HepG2 (cell line): ENCODE measurements at regions not wholly inside any gene's neighbourhood (a gene's known extent, or its start where the extent isn't known, plus 50 kb on each side); places are given as distances from the start of the nearest gene placed in this dataset.
A peak's percentile ranks its signal among the peaks of the same experiment; 100 is the strongest.

Experiments used
- ARHGAP35 ChIP-seq: sonication (generic); formaldehyde crosslinking; IDR thresholded peaks from 2 replicates; pipeline ENCODE4 v1.9.0; 2022; ENCODE audit warnings: mild to moderate bottlenecking, inconsistent platforms, moderate library complexity, missing genetic modification reagents, borderline replicate concordance
- ARNT ChIP-seq: fragments of 450-650 bp; IDR thresholded peaks from 2 replicates; pipeline ENCODE4 v1.6.1; 2017
- CBFB ChIP-seq: sonication (generic); formaldehyde crosslinking; IDR thresholded peaks from 2 replicates; pipeline ENCODE4 v1.4.0; 2020; ENCODE audit warnings: missing genetic modification reagents
- JUNB ChIP-seq: sonication (generic); formaldehyde crosslinking; IDR thresholded peaks from 2 replicates; pipeline ENCODE4 v1.8.0; 2022; ENCODE audit warnings: missing genetic modification reagents, mild to moderate bottlenecking, borderline replicate concordance
- KMT2A ChIP-seq: sonication (generic); formaldehyde crosslinking; IDR thresholded peaks from 2 replicates; pipeline ENCODE4 v1.4.0; 2020; ENCODE audit warnings: missing genetic modification reagents
- MXD4 ChIP-seq: IDR thresholded peaks from 2 replicates; pipeline ENCODE4 v1.6.1; 2016; ENCODE audit warnings: mild to moderate bottlenecking, missing biosample characterization, missing genetic modification reagents
- NR2F6 ChIP-seq, 2 experiments: IDR thresholded peaks; 2 replicates each; pipeline ENCODE4 v1.6.1; 2016; ENCODE audit warnings: antibody characterized with exemption in 1 of 2, mild to moderate bottlenecking in 1 of 2
- RFX5 ChIP-seq: IDR thresholded peaks from 2 replicates; pipeline ENCODE4 v1.6.1; 2011; ENCODE audit warnings: low read depth, low read length, improper control_type of control experiment
- ZFP1 ChIP-seq: IDR thresholded peaks from 2 replicates; pipeline ENCODE4 v1.6.1; 2016
- ZNF12 ChIP-seq: sonication (generic); formaldehyde crosslinking; IDR thresholded peaks from 2 replicates; pipeline ENCODE4 v1.5.0; 2020; ENCODE audit warnings: missing genetic modification reagents
- ZNF138 ChIP-seq: sonication (generic); formaldehyde crosslinking; IDR thresholded peaks from 2 replicates; pipeline ENCODE4 v1.5.0; 2020; ENCODE audit warnings: mild to moderate bottlenecking, low read depth, missing genetic modification reagents
- ZNF280D ChIP-seq: sonication (generic); formaldehyde crosslinking; IDR thresholded peaks from 2 replicates; pipeline ENCODE4 v1.5.1; 2020; ENCODE audit warnings: mild to moderate bottlenecking, missing genetic modification reagents
- ZNF407 ChIP-seq: sonication (generic); formaldehyde crosslinking; IDR thresholded peaks from one replicate; pipeline ENCODE4 v1.5.1; 2020; ENCODE audit warnings: mild to moderate bottlenecking, missing genetic modification reagents; ENCODE audit errors: not compliant biosample characterization
- ZNF674 ChIP-seq: sonication (generic); formaldehyde crosslinking; IDR thresholded peaks from 2 replicates; pipeline ENCODE4 v1.5.0; 2020; ENCODE audit warnings: low read depth, mild to moderate bottlenecking, missing genetic modification reagents
- ZNF839 ChIP-seq: sonication (generic); formaldehyde crosslinking; IDR thresholded peaks from 2 replicates; pipeline ENCODE4 v1.4.0; 2020; ENCODE audit warnings: missing genetic modification reagents, mild to moderate bottlenecking, borderline replicate concordance
- TF ChIP-seq, protein P1 (sequence below): sonication (generic); formaldehyde crosslinking; IDR thresholded peaks from 2 replicates; pipeline ENCODE4 v1.5.1; 2020; ENCODE audit warnings: missing genetic modification reagents, mild to moderate bottlenecking, borderline replicate concordance

DNA sequence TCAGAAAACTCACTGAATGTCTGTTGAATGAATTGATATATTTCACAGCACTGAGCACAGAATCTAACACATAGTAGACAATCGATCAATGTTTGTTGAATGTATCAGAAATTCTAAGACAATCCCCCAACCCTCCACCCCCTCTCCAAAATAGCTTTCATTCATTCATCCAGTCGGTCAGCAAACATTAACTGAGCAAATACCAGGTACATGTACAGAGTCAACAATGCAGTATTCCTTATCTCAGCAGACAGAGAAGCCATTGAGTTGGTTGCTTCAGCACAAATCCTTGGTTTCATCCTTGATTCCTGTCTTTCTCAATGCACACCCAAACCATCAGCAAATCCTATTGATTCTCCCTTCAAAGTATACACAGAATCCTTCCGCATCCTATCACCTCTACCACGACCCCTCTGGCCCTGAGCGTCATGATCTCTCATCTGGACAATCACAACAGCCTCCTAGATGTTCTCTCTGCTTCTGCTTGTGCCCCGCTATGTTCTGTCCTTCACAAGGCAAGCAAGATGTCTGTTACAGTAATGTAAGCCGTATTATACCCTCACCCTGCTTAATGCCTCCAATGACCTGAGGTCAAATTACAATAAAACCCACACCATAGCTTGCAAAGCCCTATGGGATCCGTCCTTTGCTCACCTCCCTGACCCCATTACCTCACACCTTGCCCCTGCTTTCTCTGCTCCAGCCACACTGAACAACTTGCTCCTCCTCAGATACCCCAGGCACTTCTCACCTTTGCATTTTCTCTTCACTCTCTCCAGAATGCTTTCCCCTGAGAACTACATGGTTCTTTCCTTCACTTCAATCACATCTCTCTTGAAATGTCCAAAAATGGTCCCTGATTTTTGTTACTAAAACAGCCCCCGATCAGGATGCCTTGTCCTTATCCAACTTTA is 738.1 kb upstream of the TBX3 start (continued):
- TF ChIP-seq NR2F6 (IDR thresholded peaks at IDR 0.05) (peak; percentile 95), NR2F6 (CRISPR knock-in tag; IDR thresholded peaks at IDR 0.05) (peak; percentile 91), ARHGAP35 (CRISPR knock-in tag) (no peak), ZNF280D (CRISPR knock-in tag) (peak; percentile 79; the same call in 1 of the 2 replicates), ZNF12 (CRISPR knock-in tag) (peak; percentile 51; the same call in 1 of the 2 replicates), RFX5 (no peak), ARNT (no peak), ZNF674 (CRISPR knock-in tag) (no peak), ZNF407 (no peak), JUNB (CRISPR knock-in tag) (peak; percentile 66), CBFB (CRISPR knock-in tag) (peak; percentile 78), ZFP1 (CRISPR knock-in tag) (0 out of 2 replicates have a peak, but pooled peaks have one; percentile 20), ZNF138 (CRISPR knock-in tag) (no peak), ZNF839 (no peak), MXD4 (CRISPR knock-in tag) (peak; percentile 64; the same call in 1 of the 2 replicates), KMT2A (no peak)
- TF ChIP-seq, protein P1, sequence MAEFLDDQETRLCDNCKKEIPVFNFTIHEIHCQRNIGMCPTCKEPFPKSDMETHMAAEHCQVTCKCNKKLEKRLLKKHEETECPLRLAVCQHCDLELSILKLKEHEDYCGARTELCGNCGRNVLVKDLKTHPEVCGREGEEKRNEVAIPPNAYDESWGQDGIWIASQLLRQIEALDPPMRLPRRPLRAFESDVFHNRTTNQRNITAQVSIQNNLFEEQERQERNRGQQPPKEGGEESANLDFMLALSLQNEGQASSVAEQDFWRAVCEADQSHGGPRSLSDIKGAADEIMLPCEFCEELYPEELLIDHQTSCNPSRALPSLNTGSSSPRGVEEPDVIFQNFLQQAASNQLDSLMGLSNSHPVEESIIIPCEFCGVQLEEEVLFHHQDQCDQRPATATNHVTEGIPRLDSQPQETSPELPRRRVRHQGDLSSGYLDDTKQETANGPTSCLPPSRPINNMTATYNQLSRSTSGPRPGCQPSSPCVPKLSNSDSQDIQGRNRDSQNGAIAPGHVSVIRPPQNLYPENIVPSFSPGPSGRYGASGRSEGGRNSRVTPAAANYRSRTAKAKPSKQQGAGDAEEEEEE (CRISPR knock-in tag) = no peak
